ENCODE measurements at regions not wholly inside any gene's neighbourhood (a gene's known extent, or its start where the extent isn't known, plus 50 kb on each side); places are given as distances from the start of the nearest gene placed in this dataset.

DNA sequence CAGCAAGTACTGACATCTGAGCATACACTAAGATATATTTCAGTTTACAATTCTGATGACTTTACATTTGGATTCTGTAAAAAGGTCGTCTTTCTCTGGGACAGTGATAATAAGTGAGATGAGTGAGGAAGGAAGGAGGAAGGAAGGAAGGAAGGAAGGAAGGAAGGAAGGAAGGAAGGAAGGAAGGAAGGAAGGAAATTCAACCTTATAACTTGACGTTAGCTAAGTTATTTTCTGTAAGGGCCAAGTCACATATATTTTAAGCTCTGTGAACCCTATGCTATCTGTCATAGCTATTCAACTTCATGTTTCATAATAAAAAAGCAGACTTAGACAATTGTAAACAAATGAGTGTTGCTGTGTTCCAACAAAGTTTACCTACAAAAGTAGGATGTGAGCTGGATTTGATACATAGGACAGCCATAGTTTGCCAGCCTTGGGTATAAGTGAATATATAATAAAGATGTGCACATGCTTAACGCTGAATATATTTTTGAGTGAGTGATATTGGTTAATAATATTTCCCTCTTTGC lies 753.0 kb upstream of the NDST4 start:
- no peak overlapping the region for H3K27ac Mint-ChIP-seq
- H3K4me1 Mint-ChIP-seq, result no peaks in the 10 kb centered on the region
- DNase-seq (ENCODE audit: low spot score in 2 of 2, unreplicated experiment in 2 of 2), result no peak

DNA sequence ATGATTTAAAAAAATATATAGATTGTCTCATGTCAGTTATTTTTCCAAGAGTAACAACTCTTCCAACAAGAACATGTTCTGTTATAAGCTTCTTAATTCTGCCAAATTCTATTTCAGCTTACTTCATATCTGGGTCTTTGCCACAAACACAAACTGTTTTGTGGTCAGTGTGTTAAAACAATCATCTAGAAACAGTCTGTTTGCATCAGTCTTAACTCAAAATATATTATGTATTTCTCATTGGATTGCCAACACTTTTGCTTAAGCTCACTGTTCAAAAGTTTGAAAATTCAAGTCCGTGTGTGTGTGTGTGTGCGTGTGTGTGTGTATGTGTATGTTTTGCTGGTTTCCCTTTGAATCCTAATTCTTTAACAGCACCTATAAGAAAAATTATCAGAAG lies 752.3 kb upstream of the NDST4 start:
- H3K27ac Mint-ChIP-seq, result no peak overlapping the region
- H3K9me3 Mint-ChIP-seq, result no peaks in the 10 kb centered on the region
- H3K27me3 Mint-ChIP-seq (ENCODE audit: low read depth), result no peaks in the 10 kb centered on the region
- TF ChIP-seq, protein P1, sequence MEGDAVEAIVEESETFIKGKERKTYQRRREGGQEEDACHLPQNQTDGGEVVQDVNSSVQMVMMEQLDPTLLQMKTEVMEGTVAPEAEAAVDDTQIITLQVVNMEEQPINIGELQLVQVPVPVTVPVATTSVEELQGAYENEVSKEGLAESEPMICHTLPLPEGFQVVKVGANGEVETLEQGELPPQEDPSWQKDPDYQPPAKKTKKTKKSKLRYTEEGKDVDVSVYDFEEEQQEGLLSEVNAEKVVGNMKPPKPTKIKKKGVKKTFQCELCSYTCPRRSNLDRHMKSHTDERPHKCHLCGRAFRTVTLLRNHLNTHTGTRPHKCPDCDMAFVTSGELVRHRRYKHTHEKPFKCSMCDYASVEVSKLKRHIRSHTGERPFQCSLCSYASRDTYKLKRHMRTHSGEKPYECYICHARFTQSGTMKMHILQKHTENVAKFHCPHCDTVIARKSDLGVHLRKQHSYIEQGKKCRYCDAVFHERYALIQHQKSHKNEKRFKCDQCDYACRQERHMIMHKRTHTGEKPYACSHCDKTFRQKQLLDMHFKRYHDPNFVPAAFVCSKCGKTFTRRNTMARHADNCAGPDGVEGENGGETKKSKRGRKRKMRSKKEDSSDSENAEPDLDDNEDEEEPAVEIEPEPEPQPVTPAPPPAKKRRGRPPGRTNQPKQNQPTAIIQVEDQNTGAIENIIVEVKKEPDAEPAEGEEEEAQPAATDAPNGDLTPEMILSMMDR (IDR thresholded peaks at IDR 0.05; ENCODE audit: unreplicated experiment), result no peak
- no peak for DNase-seq (ENCODE audit: low spot score in 2 of 2, unreplicated experiment in 2 of 2)
- H3K36me3 Mint-ChIP-seq, result no peaks in the 10 kb centered on the region
- H3K4me3 Mint-ChIP-seq, result no peak overlapping the region
- H3K4me1 Mint-ChIP-seq, result no peaks in the 10 kb centered on the region

More for the DNA sequence above, 753.0 kb upstream of the NDST4 start:
- Mint-ChIP-seq H3K4me3 (no peak overlapping the region), H3K9me3 (no peaks in the 10 kb centered on the region), H3K36me3 (no peaks in the 10 kb centered on the region), H3K27me3 (ENCODE audit: low read depth) (no peaks in the 10 kb centered on the region)
- TF ChIP-seq, protein P1 (IDR thresholded peaks at IDR 0.05; ENCODE audit: unreplicated experiment), result no peak

DNA sequence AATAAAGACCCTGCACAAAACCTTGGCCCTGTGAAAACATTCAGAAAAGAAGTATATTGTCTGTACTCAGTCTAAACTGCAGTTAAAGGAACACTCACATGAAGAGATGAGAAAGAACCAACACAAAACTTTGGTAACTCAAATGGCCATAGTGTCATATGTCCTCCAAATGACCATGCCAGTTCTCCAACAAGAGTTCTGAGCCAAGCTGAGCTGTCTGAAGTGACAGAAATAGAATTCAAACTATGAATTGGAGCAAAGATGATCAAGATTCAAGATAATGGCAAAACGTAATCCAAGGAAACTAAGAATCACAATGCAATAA lies 739.3 kb upstream of the NDST4 start:
- Mint-ChIP-seq H3K9me3 (peaks cover 4% of the 10 kb centered on the region), H3K4me3 (no peak overlapping the region), H3K36me3 (no peaks in the 10 kb centered on the region), H3K27me3 (ENCODE audit: low read depth) (no peaks in the 10 kb centered on the region), H3K4me1 (no peaks in the 10 kb centered on the region), H3K27ac (no peak overlapping the region)
- TF ChIP-seq, protein P1 (IDR thresholded peaks at IDR 0.05; ENCODE audit: unreplicated experiment), result no peak
- no peak for DNase-seq (ENCODE audit: low spot score in 2 of 2, unreplicated experiment in 2 of 2)

DNA sequence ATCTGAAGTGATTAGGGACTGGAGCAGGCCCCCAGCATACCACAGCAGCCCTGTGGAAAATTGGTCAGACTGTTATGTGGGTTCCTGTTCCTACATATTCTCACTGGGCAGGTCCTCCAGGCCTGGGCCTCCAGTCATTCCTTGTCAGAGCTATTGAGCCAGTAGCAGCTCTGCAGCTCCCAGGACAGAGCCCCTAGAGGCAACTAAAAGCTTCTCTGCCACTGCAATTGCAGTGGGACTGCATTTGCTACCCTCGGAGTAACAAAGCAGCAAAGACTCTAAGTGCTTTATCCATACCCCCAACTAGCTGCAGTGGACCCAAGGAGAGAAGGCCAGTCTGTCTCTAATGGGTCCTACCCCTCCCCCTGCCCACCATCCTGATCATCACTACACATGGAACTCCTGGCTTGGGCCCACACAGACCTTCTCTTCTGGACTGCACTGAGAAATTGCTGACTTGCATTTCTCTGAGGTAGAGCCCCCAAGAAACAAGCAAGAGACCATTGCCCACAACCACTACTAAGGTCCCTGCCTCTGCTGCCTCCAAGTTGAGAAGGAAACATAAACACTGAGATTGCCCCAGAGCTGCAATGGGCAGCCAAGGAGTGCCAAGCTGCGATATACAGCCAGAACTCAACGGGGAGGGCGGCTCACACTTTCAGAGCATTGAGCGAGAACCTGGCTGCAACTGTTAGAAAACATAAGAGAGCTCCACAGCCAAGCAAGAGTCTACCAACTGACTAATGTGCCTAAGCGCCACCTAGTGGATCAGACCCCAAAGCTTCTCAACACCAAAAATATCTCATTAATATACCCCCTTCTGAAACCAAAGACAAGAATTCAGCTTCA lies 738.7 kb upstream of the NDST4 start:
- H3K36me3 Mint-ChIP-seq, result no peaks in the 10 kb centered on the region
- no peaks in the 10 kb centered on the region for H3K27me3 Mint-ChIP-seq (ENCODE audit: low read depth)
- DNase-seq (ENCODE audit: low spot score in 2 of 2, unreplicated experiment in 2 of 2), result no peak
- no peak overlapping the region for H3K4me3 Mint-ChIP-seq
- H3K4me1 Mint-ChIP-seq, result no peaks in the 10 kb centered on the region
- TF ChIP-seq, protein P1 (IDR thresholded peaks at IDR 0.05; ENCODE audit: unreplicated experiment), result peak; percentile 48
- H3K27ac Mint-ChIP-seq, result no peak overlapping the region
- H3K9me3 Mint-ChIP-seq, result peaks cover 4% of the 10 kb centered on the region

DNA sequence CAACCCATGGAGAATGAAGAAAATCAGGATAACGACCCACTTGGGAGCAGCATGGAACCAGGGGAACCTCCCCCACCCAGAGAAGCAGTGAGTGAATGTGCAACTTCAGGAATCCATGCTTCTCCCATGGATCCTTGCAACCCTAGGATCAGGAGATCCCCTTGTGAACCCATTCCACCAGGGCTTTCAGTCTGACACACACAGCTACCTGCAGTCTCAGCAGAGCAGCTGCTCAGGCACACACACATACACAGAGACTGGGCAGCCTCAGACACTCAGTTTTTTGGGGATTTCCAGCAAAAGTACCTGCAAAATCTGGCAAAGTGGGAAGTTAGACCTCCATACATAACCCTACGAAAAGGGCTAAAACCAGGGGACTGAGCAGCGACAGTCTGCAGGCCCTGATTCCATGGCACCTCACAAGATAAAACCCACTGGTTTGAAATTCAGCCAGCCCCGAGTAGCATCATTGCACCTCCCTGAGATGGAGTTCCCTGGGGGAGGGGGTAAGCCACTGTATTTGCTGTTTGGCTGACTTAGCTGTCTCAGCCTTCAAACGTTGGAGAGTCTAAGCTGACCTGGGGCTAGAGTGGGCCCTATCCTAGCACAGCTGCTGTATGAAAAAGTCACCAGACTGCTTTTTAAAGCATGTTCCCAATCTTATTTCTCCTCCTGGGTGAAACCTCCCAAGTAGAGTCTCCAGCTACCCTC lies 737.5 kb upstream of the NDST4 start:
- TF ChIP-seq, protein P1 (IDR thresholded peaks at IDR 0.05; ENCODE audit: unreplicated experiment), result no peak
- Mint-ChIP-seq H3K27ac (no peak overlapping the region), H3K36me3 (no peaks in the 10 kb centered on the region), H3K4me1 (no peaks in the 10 kb centered on the region), H3K9me3 (no peaks in the 10 kb centered on the region), H3K4me3 (no peak overlapping the region), H3K27me3 (ENCODE audit: low read depth) (no peaks in the 10 kb centered on the region)
- DNase-seq (ENCODE audit: low spot score in 2 of 2, unreplicated experiment in 2 of 2), result no peak
